Trophoblast cell (in vitro differentiated cells and primary cell): ENCODE measurements at regions not wholly inside any gene's neighbourhood (a gene's known extent, or its start where the extent isn't known, plus 50 kb on each side); places are given as distances from the start of the nearest gene placed in this dataset.
"Not testable (repeated sequence)": the region's sequence is repeated elsewhere in the genome, so short reads cannot be mapped to it uniquely, and the experiment has no call there.

Experiments
- DNase-seq, 2 donors: peaks; one replicate each; pipeline ENCODE4 v3.0.0-alpha.2; 2016
- H2AFZ ChIP-seq: 2 replicates; pipeline ENCODE4 v1.6.1; 2013; ENCODE audit warnings: low read length, moderate library complexity, mild to moderate bottlenecking; ENCODE audit not compliant: insufficient read depth, poor library complexity
- H2AK5ac ChIP-seq: 2 replicates; pipeline ENCODE4 v1.6.1; 2013; ENCODE audit warnings: mild to moderate bottlenecking, low read length
- H2BK120ac ChIP-seq: 2 replicates; pipeline ENCODE4 v1.6.1; 2013; ENCODE audit warnings: low read length, mild to moderate bottlenecking, moderate library complexity; ENCODE audit not compliant: insufficient read depth, poor library complexity
- H2BK12ac ChIP-seq: 2 replicates; pipeline ENCODE4 v1.6.1; 2013; ENCODE audit warnings: mild to moderate bottlenecking, low read length, moderate library complexity
- H2BK5ac ChIP-seq: 2 replicates; pipeline ENCODE4 v1.6.1; 2013; ENCODE audit warnings: low read length, low read depth, moderate library complexity, mild to moderate bottlenecking; ENCODE audit not compliant: poor library complexity
- H3K14ac ChIP-seq: 2 replicates; pipeline ENCODE4 v1.6.1; 2013; ENCODE audit warnings: mild to moderate bottlenecking, low read length
- H3K18ac ChIP-seq: 2 replicates; pipeline ENCODE4 v1.6.1; 2013; ENCODE audit warnings: mild to moderate bottlenecking, low read length
- H3K23ac ChIP-seq: 2 replicates; pipeline ENCODE4 v1.6.1; 2013; ENCODE audit warnings: low read length
- H3K27ac ChIP-seq: 2 replicates; pipeline ENCODE4 v1.5.1; 2013; ENCODE audit warnings: low read depth, mild to moderate bottlenecking, inconsistent platforms, low read length, moderate library complexity
- H3K27me3 ChIP-seq: 2 replicates; pipeline ENCODE4 v1.6.1; 2013; ENCODE audit warnings: inconsistent platforms, mild to moderate bottlenecking, low read length, moderate library complexity; ENCODE audit not compliant: insufficient read depth
- H3K36me3 ChIP-seq, 2 experiments: 1 replicate in 1 of 2; 2 replicates in 1 of 2; pipeline ENCODE4 v1.6.1; 2013; ENCODE audit warnings: low read length in 2 of 2, mild to moderate bottlenecking in 2 of 2, moderate library complexity in 1 of 2; ENCODE audit not compliant: insufficient read depth in 2 of 2, control insufficient read depth in 1 of 2
- H3K4ac ChIP-seq: 2 replicates; pipeline ENCODE4 v1.6.1; 2013; ENCODE audit warnings: low read depth, mild to moderate bottlenecking, low read length, moderate library complexity
- H3K4me1 ChIP-seq, 2 experiments: 1 replicate in 1 of 2; 2 replicates in 1 of 2; pipeline ENCODE4 v1.6.1; 2013; ENCODE audit warnings: low read length in 2 of 2, mild to moderate bottlenecking in 2 of 2, moderate library complexity in 1 of 2; ENCODE audit not compliant: insufficient read depth in 2 of 2, control insufficient read depth in 1 of 2
- H3K4me2 ChIP-seq: 2 replicates; pipeline ENCODE4 v1.6.1; 2013; ENCODE audit warnings: inconsistent platforms, mild to moderate bottlenecking, low read length, moderate library complexity
- H3K4me3 ChIP-seq: 2 replicates; pipeline ENCODE4 v1.5.1; 2013; ENCODE audit warnings: mild to moderate bottlenecking, low read depth, low read length, inconsistent platforms
- H3K79me1 ChIP-seq: one replicate; pipeline ENCODE4 v1.6.1; 2013; ENCODE audit warnings: low read length
- H3K79me2 ChIP-seq: 2 replicates; pipeline ENCODE4 v1.6.1; 2013; ENCODE audit warnings: low read length, mild to moderate bottlenecking; ENCODE audit not compliant: control insufficient read depth, insufficient read depth, poor library complexity
- H3K9ac ChIP-seq: 2 replicates; pipeline ENCODE4 v1.6.1; 2013; ENCODE audit warnings: mild to moderate bottlenecking, low read length
- H3K9me3 ChIP-seq: 2 replicates; pipeline ENCODE4 v1.6.1; 2013; ENCODE audit warnings: low read depth, mild to moderate bottlenecking, control low read depth, inconsistent platforms, low read length; ENCODE audit not compliant: insufficient read depth
- H4K12ac ChIP-seq: 2 replicates; pipeline ENCODE4 v1.6.1; 2013; ENCODE audit warnings: low read depth, mild to moderate bottlenecking, low read length, moderate library complexity
- H4K8ac ChIP-seq: 2 replicates; pipeline ENCODE4 v1.6.1; 2013; ENCODE audit warnings: low read depth, mild to moderate bottlenecking, low read length, moderate library complexity
- H4K91ac ChIP-seq: one replicate; pipeline ENCODE4 v1.6.1; 2013; ENCODE audit warnings: low read depth, mild to moderate bottlenecking, low read length, moderate library complexity
- WGBS: extraction: QIAGEN DNeasy Blood & Tissue Kit; methylation state at CpG from one replicate; pipeline ENCODE4 v1.1.7; 2013; ENCODE audit warnings: missing lambda C conversion rate; ENCODE audit not compliant: insufficient read length, insufficient coverage; ENCODE audit errors: extremely low coverage; 5-methylcytosine and 5-hydroxymethylcytosine counted together

GRCh38 chr2:87637249-87637990 lies 110.5 kb upstream of the PLGLB2 start:
- H3K14ac ChIP-seq, result peak overlapping the region; percentile 79
- H3K9ac ChIP-seq, H4K12ac ChIP-seq, H3K79me1 ChIP-seq, H3K79me2 ChIP-seq, H3K4me3 ChIP-seq, H3K9me3 ChIP-seq, H3K27ac ChIP-seq, H3K36me3 ChIP-seq, H3K27me3 ChIP-seq, H3K23ac ChIP-seq, H2AFZ ChIP-seq, H3K4ac ChIP-seq, H3K4me1 ChIP-seq, H3K4me2 ChIP-seq, H4K8ac ChIP-seq: not testable (repeated sequence)
- H2BK120ac ChIP-seq, result peak overlapping the region; percentile 80
- H2BK5ac ChIP-seq, result peak overlapping the region; percentile 40
- H4K91ac ChIP-seq, result peak overlapping the region; percentile 6
- peak overlapping the region; percentile 92 for H2BK12ac ChIP-seq
- DNase-seq, result peak; percentile 60 to 68
- no CpG with 5 or more reads among the region's 15 CpGs for WGBS
- peak overlapping the region; percentile 53 for H3K18ac ChIP-seq
- H2AK5ac ChIP-seq, result peak overlapping the region; percentile 54

DNA sequence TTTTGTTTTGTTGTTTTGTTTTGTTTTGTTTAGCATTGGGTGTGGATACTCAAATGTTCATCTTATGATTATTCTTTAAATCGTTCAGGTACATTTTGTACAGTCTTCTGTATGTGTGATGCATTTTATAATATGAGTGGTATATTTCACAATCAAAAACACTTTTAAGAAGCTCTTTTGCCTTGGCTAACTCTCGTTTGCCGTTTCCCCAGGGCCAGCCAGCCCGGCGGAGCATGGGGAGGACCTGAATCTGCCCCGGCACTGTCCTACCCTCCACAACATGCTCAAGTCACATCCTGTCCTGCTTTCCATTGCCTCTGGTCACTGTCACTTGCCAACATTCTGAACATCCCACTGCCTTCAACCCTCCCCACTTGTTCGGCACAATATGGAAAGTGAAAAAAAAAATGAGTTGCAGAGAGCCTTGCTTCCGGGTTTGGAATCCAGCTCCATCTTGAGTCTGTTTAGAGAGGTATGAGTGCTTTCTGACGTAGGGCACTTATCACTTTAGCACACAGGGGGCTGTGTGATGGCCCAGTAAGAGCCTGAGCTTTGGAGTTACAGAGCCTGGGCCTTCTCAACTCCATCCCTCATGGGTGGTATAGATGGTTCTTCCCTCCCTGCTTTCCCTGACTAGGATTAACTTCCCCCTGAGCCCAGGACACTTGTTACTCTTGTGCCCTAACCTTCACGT lies 109.6 kb upstream of the PLGLB2 start:
- not testable (repeated sequence) for H3K9ac ChIP-seq, H2BK120ac ChIP-seq, H4K8ac ChIP-seq, H3K79me2 ChIP-seq, H3K9me3 ChIP-seq, H2AK5ac ChIP-seq, DNase-seq, H3K27me3 ChIP-seq, H2BK5ac ChIP-seq, H3K4me2 ChIP-seq, H4K12ac ChIP-seq, H2AFZ ChIP-seq, H3K4ac ChIP-seq, H3K79me1 ChIP-seq, H3K23ac ChIP-seq, H3K27ac ChIP-seq, H3K4me3 ChIP-seq, H3K14ac ChIP-seq, H3K36me3 ChIP-seq, H3K18ac ChIP-seq, H3K4me1 ChIP-seq, H2BK12ac ChIP-seq
- H4K91ac ChIP-seq, result peak overlapping the region; percentile 14
- no CpG with 5 or more reads among the region's 10 CpGs for WGBS

DNA sequence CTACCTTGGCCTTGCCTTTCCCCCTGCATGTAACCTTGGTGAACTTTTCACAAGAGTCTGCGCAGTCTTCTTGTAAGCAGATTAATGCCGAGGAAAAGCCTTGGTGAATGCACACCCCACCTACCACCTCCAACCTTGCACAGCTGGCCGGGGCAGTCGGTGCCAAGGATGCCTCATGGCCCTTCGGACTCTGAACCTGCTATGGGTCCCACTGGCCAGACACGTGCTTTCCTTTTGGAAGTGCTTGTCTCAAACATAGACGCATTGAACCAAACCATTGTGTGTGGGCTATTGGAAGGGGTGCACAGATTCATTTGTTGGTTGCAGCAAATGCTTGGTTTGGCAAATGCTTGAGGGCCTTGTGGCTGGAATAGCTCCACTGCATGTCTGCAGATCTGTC lies 109.0 kb upstream of the PLGLB2 start:
- not testable (repeated sequence) for H3K27me3 ChIP-seq, H3K27ac ChIP-seq, H3K14ac ChIP-seq, H4K12ac ChIP-seq, H3K4ac ChIP-seq, H2BK5ac ChIP-seq, H2BK120ac ChIP-seq, H4K8ac ChIP-seq, H3K79me2 ChIP-seq, H2AFZ ChIP-seq, H3K4me2 ChIP-seq, H3K4me1 ChIP-seq, H3K79me1 ChIP-seq, H3K36me3 ChIP-seq, H3K23ac ChIP-seq, H3K9ac ChIP-seq, H3K9me3 ChIP-seq, H4K91ac ChIP-seq, H3K4me3 ChIP-seq, H3K18ac ChIP-seq, H2AK5ac ChIP-seq, H2BK12ac ChIP-seq, DNase-seq
- no CpG with 5 or more reads among the region's 7 CpGs for WGBS

GRCh38 chr2:87639801-87640440 lies 108.0 kb upstream of the PLGLB2 start:
- DNase-seq, H2BK120ac ChIP-seq, H3K79me2 ChIP-seq, H3K4me1 ChIP-seq, H3K9ac ChIP-seq, H4K91ac ChIP-seq, H3K14ac ChIP-seq, H2AK5ac ChIP-seq, H3K27me3 ChIP-seq, H3K4me2 ChIP-seq, H3K4ac ChIP-seq, H3K36me3 ChIP-seq, H2BK12ac ChIP-seq, H3K27ac ChIP-seq, H3K23ac ChIP-seq, H4K12ac ChIP-seq, H3K18ac ChIP-seq, H2AFZ ChIP-seq, H3K79me1 ChIP-seq, H4K8ac ChIP-seq, H2BK5ac ChIP-seq, H3K4me3 ChIP-seq, H3K9me3 ChIP-seq: not testable (repeated sequence)
- no CpG with 5 or more reads among the region's 15 CpGs for WGBS
